ENCODE measurements at regions not wholly inside any gene's neighbourhood (a gene's known extent, or its start where the extent isn't known, plus 50 kb on each side); places are given as distances from the start of the nearest gene placed in this dataset.

- no peak for ATAC-seq
- H3K4me2 ChIP-seq, result no peak overlapping the region
- 19% methylated on average over 2 of the region's 2 CpGs for WGBS (ENCODE audit: missing lambda C conversion rate)
- ChIA-PET POLR2A (no interaction called here), CTCF (interaction anchor here (1.4 kb wide), 1 partner anchor 19 kb away, joined by 4 read pairs; no protein-coding TSS in a partner anchor)
- DNase-seq (ENCODE audit: low read depth in 1 of 2, low spot score in 1 of 2), result no peak
- no peak overlapping the region for H3K4me3 ChIP-seq
- H3K9me3 ChIP-seq, result no peaks in the 10 kb centered on the region
- no peak for FAIRE-seq
- H3K27ac ChIP-seq, result no peak overlapping the region
- H3K4me1 ChIP-seq, result no peaks in the 10 kb centered on the region
- TF ChIP-seq KDM1A (IDR thresholded peaks at IDR 0.05; ENCODE audit: low read depth) (no peak), MAZ (IDR thresholded peaks at IDR 0.05; ENCODE audit: borderline replicate concordance, low read depth, low read length) (no peak), FOSB (CRISPR knock-in tag; IDR thresholded peaks at IDR 0.05) (no peak), HMGXB4 (CRISPR knock-in tag; IDR thresholded peaks at IDR 0.05; ENCODE audit: borderline replicate concordance) (no peak), FOSL2 (IDR thresholded peaks at IDR 0.05) (no peak), FOSL2 (CRISPR knock-in tag; IDR thresholded peaks at IDR 0.05) (no peak), CEBPB (IDR thresholded peaks at IDR 0.05) (no peak), ZC3H11A (IDR thresholded peaks at IDR 0.05) (no peak), EHMT2 (IDR thresholded peaks at IDR 0.05; ENCODE audit: low read depth) (no peak), PBX3 (IDR thresholded peaks at IDR 0.05) (no peak), ESRRA (IDR thresholded peaks at IDR 0.05; ENCODE audit: borderline replicate concordance, low read length) (no peak), GATA3 (IDR thresholded peaks at IDR 0.05; ENCODE audit: borderline replicate concordance) (no peak), REST (IDR thresholded peaks at IDR 0.05) (no peak), ZSCAN20 (CRISPR knock-in tag; IDR thresholded peaks at IDR 0.05) (no peak), ATOH8 (CRISPR knock-in tag; IDR thresholded peaks at IDR 0.05; ENCODE audit: low read depth) (no peak)
Measured at GRCh38 chr12:92359581-92360209, 214.0 kb upstream of the BTG1 start.

- Histone ChIP-seq H3K4me2 (no peak overlapping the region), H3K4me3 (no peak overlapping the region), H3K9me3 (no peaks in the 10 kb centered on the region), H3K4me1 (no peaks in the 10 kb centered on the region), H3K27ac (no peak overlapping the region)
- 75% methylated on average over 5 of the region's 5 CpGs for WGBS (ENCODE audit: missing lambda C conversion rate)
- ChIA-PET POLR2A (no interaction called here), CTCF (no interaction called here)
- TF ChIP-seq ZC3H11A (IDR thresholded peaks at IDR 0.05) (no peak), EHF (CRISPR knock-in tag; IDR thresholded peaks at IDR 0.05) (no peak), TP53 (CRISPR knock-in tag; IDR thresholded peaks at IDR 0.05) (no peak), GATA3 (IDR thresholded peaks at IDR 0.05; ENCODE audit: borderline replicate concordance) (no peak), CHD4 (IDR thresholded peaks at IDR 0.05; ENCODE audit: borderline replicate concordance) (no peak), EP300 (IDR thresholded peaks at IDR 0.05) (no peak), HMGXB4 (CRISPR knock-in tag; IDR thresholded peaks at IDR 0.05; ENCODE audit: borderline replicate concordance) (no peak), CHD2 (IDR thresholded peaks at IDR 0.05; ENCODE audit: low read length, partially characterized antibody) (no peak), HOXB5 (CRISPR knock-in tag; IDR thresholded peaks at IDR 0.05) (no peak), KDM1A (IDR thresholded peaks at IDR 0.05; ENCODE audit: low read depth) (no peak), ELK1 (IDR thresholded peaks at IDR 0.05; ENCODE audit: low read depth, low read length) (no peak), PBX3 (IDR thresholded peaks at IDR 0.05) (no peak), NPAS2 (CRISPR knock-in tag; IDR thresholded peaks at IDR 0.05; ENCODE audit: borderline replicate concordance) (no peak)
- DNase-seq (ENCODE audit: low read depth in 1 of 2, low spot score in 1 of 2) (no peak), ATAC-seq (no peak), FAIRE-seq (no peak)
Measured at GRCh38 chr12:92357584-92358261, 212.1 kb upstream of the BTG1 start.

Measured in A549 (cell line).